ENCODE measurements at regions not wholly inside any gene's neighbourhood (a gene's known extent, or its start where the extent isn't known, plus 50 kb on each side); places are given as distances from the start of the nearest gene placed in this dataset.
A peak's percentile ranks its signal among the peaks of the same experiment; 100 is the strongest.

GRCh38 chr5:120843390-120843980 is 379.4 kb downstream of the PRR16 start:
- Mint-ChIP-seq H3K27me3 (ENCODE audit: insufficient read depth, low read depth) (no peaks in the 10 kb centered on the region), H3K4me1 (peaks cover 3% of the 10 kb centered on the region), H3K27ac (no peak overlapping the region), H3K36me3 (no peaks in the 10 kb centered on the region), H3K9me3 (no peaks in the 10 kb centered on the region), H3K4me3 (no peak overlapping the region)
- H3K79me2 ChIP-seq (ENCODE audit: low read depth) = no peaks in the 10 kb centered on the region
- H3F3A ChIP-seq (ENCODE audit: low read depth) = peaks cover 6% of the 10 kb centered on the region
- H3K9ac ChIP-seq = no peak overlapping the region
- H3K4me1 ChIP-seq = peaks cover 11% of the 10 kb centered on the region
- no peak for TF ChIP-seq EZH2phosphoT487 (IDR thresholded peaks at IDR 0.05)
- no peak for TF ChIP-seq EZH2 (IDR thresholded peaks at IDR 0.05)
- TF ChIP-seq CTCF (IDR thresholded peaks at IDR 0.05) = no peak
- H3K4me2 ChIP-seq = peak overlapping the region; percentile 9
- H3K4me3 ChIP-seq = no peak overlapping the region
- H2AFZ ChIP-seq (replicated peaks) = no peak overlapping the region
- no peaks in the 10 kb centered on the region for H3K27me3 ChIP-seq
- no peak for DNase-seq (ENCODE audit: low spot score)
- no peak overlapping the region for H3K27ac ChIP-seq
- no peaks in the 10 kb centered on the region for H3K9me3 ChIP-seq (ENCODE audit: low read depth)
- H4K20me1 ChIP-seq (ENCODE audit: low read depth) = no peaks in the 10 kb centered on the region
- H3K36me3 ChIP-seq = no peaks in the 10 kb centered on the region

DNA sequence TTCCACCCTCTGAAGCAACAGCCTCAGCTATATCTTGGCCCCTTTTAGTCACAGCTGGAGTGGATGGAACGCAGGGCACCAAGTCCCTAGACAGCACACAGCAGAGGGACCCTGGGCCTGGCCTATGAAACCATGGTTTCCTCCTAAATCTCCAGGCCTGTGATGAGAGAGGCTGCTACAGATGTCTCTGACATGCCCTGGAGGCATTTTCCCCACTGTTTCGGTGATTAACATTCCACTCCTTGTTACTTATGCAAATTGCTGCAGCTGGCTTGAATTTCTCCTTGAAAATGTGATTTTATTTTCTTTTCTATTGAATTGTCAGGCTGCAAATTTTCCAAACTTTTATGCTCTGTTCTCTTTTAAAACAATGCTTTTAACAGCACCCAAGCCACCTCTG is 384.8 kb downstream of the PRR16 start:
- Mint-ChIP-seq H3K4me3 (no peak overlapping the region), H3K27me3 (ENCODE audit: insufficient read depth, low read depth) (peaks cover 5% of the 10 kb centered on the region), H3K9me3 (no peaks in the 10 kb centered on the region), H3K27ac (no peak overlapping the region), H3K36me3 (no peaks in the 10 kb centered on the region), H3K4me1 (peaks cover 1% of the 10 kb centered on the region)
- Histone ChIP-seq H3K36me3 (no peaks in the 10 kb centered on the region), H3K4me3 (no peak overlapping the region), H3K79me2 (ENCODE audit: low read depth) (no peaks in the 10 kb centered on the region), H3K27me3 (no peaks in the 10 kb centered on the region), H2AFZ (replicated peaks) (no peak overlapping the region), H3K9me3 (ENCODE audit: low read depth) (no peaks in the 10 kb centered on the region), H3K4me1 (peaks cover under 1% of the 10 kb centered on the region), H3F3A (ENCODE audit: low read depth) (no peaks in the 10 kb centered on the region), H4K20me1 (ENCODE audit: low read depth) (no peaks in the 10 kb centered on the region), H3K4me2 (no peak overlapping the region), H3K27ac (no peak overlapping the region), H3K9ac (no peak overlapping the region)
- DNase-seq (ENCODE audit: low spot score) = peak; percentile 18
- TF ChIP-seq EZH2phosphoT487 (IDR thresholded peaks at IDR 0.05) = no peak
- TF ChIP-seq CTCF (IDR thresholded peaks at IDR 0.05) = no peak
- no peak for TF ChIP-seq EZH2 (IDR thresholded peaks at IDR 0.05)

DNA sequence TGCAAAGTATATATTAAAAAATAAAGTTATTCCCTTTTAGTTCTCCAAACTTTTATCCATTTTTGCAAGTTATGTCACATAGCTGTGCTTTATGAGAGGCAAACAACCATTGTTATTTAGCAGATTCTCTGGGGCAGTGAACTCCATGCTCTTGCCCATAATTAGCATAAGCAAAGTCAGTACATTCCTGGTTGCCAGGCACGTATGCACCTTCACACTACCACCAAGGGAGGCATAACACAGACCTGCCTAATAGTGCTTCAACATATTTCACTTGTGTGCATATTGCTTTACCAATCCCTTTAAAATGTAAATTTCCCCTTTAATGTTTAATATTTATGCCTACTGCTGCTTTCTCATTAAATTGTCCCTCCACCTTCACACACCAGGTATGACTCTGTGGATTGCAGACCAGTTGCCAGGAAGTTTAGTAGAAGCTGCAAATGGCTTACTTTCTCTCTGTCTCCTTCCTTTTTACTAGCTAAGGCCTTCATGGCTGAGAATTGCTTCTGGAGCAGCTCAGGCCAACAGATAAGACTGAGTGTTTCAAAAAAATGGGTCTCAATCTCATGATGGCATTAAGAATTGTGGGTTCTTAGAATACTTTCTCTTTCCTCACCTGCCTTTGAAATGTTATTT is 388.2 kb downstream of the PRR16 start:
- Mint-ChIP-seq H3K4me1 (no peaks in the 10 kb centered on the region), H3K9me3 (no peaks in the 10 kb centered on the region), H3K4me3 (no peak overlapping the region), H3K27me3 (ENCODE audit: insufficient read depth, low read depth) (peaks cover 5% of the 10 kb centered on the region), H3K36me3 (no peaks in the 10 kb centered on the region), H3K27ac (no peak overlapping the region)
- no peak for DNase-seq (ENCODE audit: low spot score)
- Histone ChIP-seq H3K4me2 (no peak overlapping the region), H3K9ac (no peak overlapping the region), H3K4me1 (no peaks in the 10 kb centered on the region), H3K9me3 (ENCODE audit: low read depth) (no peaks in the 10 kb centered on the region), H3K27me3 (no peaks in the 10 kb centered on the region), H2AFZ (replicated peaks) (no peak overlapping the region), H3F3A (ENCODE audit: low read depth) (no peaks in the 10 kb centered on the region), H3K27ac (no peak overlapping the region), H3K36me3 (no peaks in the 10 kb centered on the region), H3K79me2 (ENCODE audit: low read depth) (no peaks in the 10 kb centered on the region), H3K4me3 (no peak overlapping the region), H4K20me1 (ENCODE audit: low read depth) (no peaks in the 10 kb centered on the region)
- TF ChIP-seq CTCF (IDR thresholded peaks at IDR 0.05) (no peak), EZH2phosphoT487 (IDR thresholded peaks at IDR 0.05) (no peak), EZH2 (IDR thresholded peaks at IDR 0.05) (no peak)

All from neural progenitor cell (in vitro differentiated cells).